HEK293 (cell line): ENCODE measurements at regions not wholly inside any gene's neighbourhood (a gene's known extent, or its start where the extent isn't known, plus 50 kb on each side); places are given as distances from the start of the nearest gene placed in this dataset.
A peak's percentile ranks its signal among the peaks of the same experiment; 100 is the strongest.

Experiments
- CTCF ChIA-PET: fragments of 350-600 bp; formaldehyde crosslinking; extraction: SDS; loops from one replicate; lab custom pipeline; 2021; ENCODE audit warnings: antibody characterized with exemption; lab: Yijun Ruan, JAX
- POLR2A ChIA-PET: fragments of 300-600 bp; formaldehyde crosslinking; extraction: SDS; loops from one replicate; lab custom pipeline; 2020; ENCODE audit warnings: antibody characterized with exemption, inconsistent platforms; lab: Yijun Ruan, JAX
- H3K27ac ChIP-seq: fragments of 200-500 bp; sonication (Bioruptor generic); 2 replicates; pipeline ENCODE4 v1.5.1; 2014; ENCODE audit warnings: low read depth, low read length, control low read depth, inconsistent platforms; ENCODE audit errors: extremely low read depth
- H3K36me3 ChIP-seq, 2 experiments: fragments of 200-500 bp in 1 of 2; sonication (Bioruptor generic) in 1 of 2; 1 replicate in 1 of 2; 2 replicates in 1 of 2; pipeline ENCODE4 v1.5.1; 2014 to 2017; ENCODE audit warnings: inconsistent platforms in 2 of 2, low read length in 2 of 2; ENCODE audit not compliant: control insufficient read depth in 2 of 2, insufficient read depth in 1 of 2
- H3K4me1 ChIP-seq: fragments of 200-500 bp; sonication (Bioruptor generic); 2 replicates; pipeline ENCODE4 v1.5.1; 2014; ENCODE audit warnings: mild to moderate bottlenecking, low read length, inconsistent platforms; ENCODE audit not compliant: control insufficient read depth, insufficient read depth
- H3K4me3 ChIP-seq: 2 replicates; pipeline ENCODE4 v1.5.1; 2011; ENCODE audit warnings: low read depth, mild to moderate bottlenecking, control low read depth, low read length, moderate library complexity
- H3K9me3 ChIP-seq: fragments of 200-500 bp; sonication (Bioruptor generic); 2 replicates; pipeline ENCODE4 v1.5.1; 2014; ENCODE audit warnings: low read depth, low read length, inconsistent platforms; ENCODE audit not compliant: control insufficient read depth, insufficient read depth
- KLF16 ChIP-seq: fragments of 450-650 bp; formaldehyde crosslinking; IDR thresholded peaks from 2 replicates; pipeline ENCODE4 v1.5.1; 2017; ENCODE audit warnings: missing biosample characterization, missing genetic modification characterization
- OSR2 ChIP-seq: fragments of 450-650 bp; formaldehyde crosslinking; IDR thresholded peaks from 2 replicates; pipeline ENCODE4 v1.5.1; 2016; ENCODE audit warnings: missing biosample characterization, missing genetic modification characterization
- OVOL3 ChIP-seq: fragments of 450-650 bp; formaldehyde crosslinking; IDR thresholded peaks from 2 replicates; pipeline ENCODE4 v1.5.1; 2016; ENCODE audit warnings: missing biosample characterization, missing genetic modification characterization
- PRDM2 ChIP-seq: fragments of 450-650 bp; formaldehyde crosslinking; IDR thresholded peaks from 2 replicates; pipeline ENCODE4 v1.5.1; 2016; ENCODE audit warnings: missing biosample characterization, missing genetic modification characterization, borderline replicate concordance
- REST ChIP-seq: fragments of 450-650 bp; formaldehyde crosslinking; IDR thresholded peaks from 2 replicates; pipeline ENCODE4 v1.5.1; 2016; ENCODE audit warnings: missing biosample characterization, missing genetic modification characterization
- ZBTB10 ChIP-seq: fragments of 450-650 bp; formaldehyde crosslinking; IDR thresholded peaks from 2 replicates; pipeline ENCODE4 v1.5.1; 2016; ENCODE audit warnings: missing biosample characterization, missing genetic modification characterization
- ZNF132 ChIP-seq: fragments of 450-650 bp; formaldehyde crosslinking; IDR thresholded peaks from 2 replicates; pipeline ENCODE4 v1.5.1; 2017; ENCODE audit warnings: missing biosample characterization, missing genetic modification characterization, borderline replicate concordance
- ZNF2 ChIP-seq: fragments of 450-650 bp; formaldehyde crosslinking; IDR thresholded peaks from 2 replicates; pipeline ENCODE4 v1.5.1; 2016; ENCODE audit warnings: missing biosample characterization, missing genetic modification characterization
- ZNF211 ChIP-seq: fragments of 450-650 bp; formaldehyde crosslinking; IDR thresholded peaks from 2 replicates; pipeline ENCODE4 v1.5.1; 2016; ENCODE audit warnings: low read depth, missing biosample characterization, missing genetic modification characterization
- ZNF37A ChIP-seq: fragments of 450-650 bp; IDR thresholded peaks from 2 replicates; pipeline ENCODE4 v1.5.1; 2018; ENCODE audit warnings: missing biosample characterization, missing genetic modification characterization
- ZNF48 ChIP-seq: fragments of 450-650 bp; formaldehyde crosslinking; IDR thresholded peaks from 2 replicates; pipeline ENCODE4 v1.5.1; 2016; ENCODE audit warnings: missing biosample characterization, missing genetic modification characterization
- ZNF610 ChIP-seq: fragments of 450-650 bp; formaldehyde crosslinking; IDR thresholded peaks from 2 replicates; pipeline ENCODE4 v1.5.1; 2016; ENCODE audit warnings: missing biosample characterization, missing genetic modification characterization, borderline replicate concordance
- ZNF623 ChIP-seq: fragments of 450-650 bp; formaldehyde crosslinking; IDR thresholded peaks from 2 replicates; pipeline ENCODE4 v1.5.1; 2016; ENCODE audit warnings: missing biosample characterization, missing genetic modification characterization
- ZNF654 ChIP-seq: fragments of 450-650 bp; formaldehyde crosslinking; IDR thresholded peaks from 2 replicates; pipeline ENCODE4 v1.5.1; 2016; ENCODE audit warnings: low read depth, missing biosample characterization, missing genetic modification characterization
- ZSCAN23 ChIP-seq: fragments of 450-650 bp; formaldehyde crosslinking; IDR thresholded peaks from 2 replicates; pipeline ENCODE4 v1.5.1; 2016; ENCODE audit warnings: missing biosample characterization, missing genetic modification characterization
- TF ChIP-seq, protein P1 (sequence below): fragments of 450-650 bp; formaldehyde crosslinking; IDR thresholded peaks from 2 replicates; pipeline ENCODE4 v1.5.1; 2016; ENCODE audit warnings: missing biosample characterization, missing genetic modification characterization
- TF ChIP-seq, protein P2 (sequence below): fragments of 450-650 bp; IDR thresholded peaks from 2 replicates; pipeline ENCODE4 v1.5.1; 2018; ENCODE audit warnings: missing biosample characterization, missing genetic modification characterization

DNA sequence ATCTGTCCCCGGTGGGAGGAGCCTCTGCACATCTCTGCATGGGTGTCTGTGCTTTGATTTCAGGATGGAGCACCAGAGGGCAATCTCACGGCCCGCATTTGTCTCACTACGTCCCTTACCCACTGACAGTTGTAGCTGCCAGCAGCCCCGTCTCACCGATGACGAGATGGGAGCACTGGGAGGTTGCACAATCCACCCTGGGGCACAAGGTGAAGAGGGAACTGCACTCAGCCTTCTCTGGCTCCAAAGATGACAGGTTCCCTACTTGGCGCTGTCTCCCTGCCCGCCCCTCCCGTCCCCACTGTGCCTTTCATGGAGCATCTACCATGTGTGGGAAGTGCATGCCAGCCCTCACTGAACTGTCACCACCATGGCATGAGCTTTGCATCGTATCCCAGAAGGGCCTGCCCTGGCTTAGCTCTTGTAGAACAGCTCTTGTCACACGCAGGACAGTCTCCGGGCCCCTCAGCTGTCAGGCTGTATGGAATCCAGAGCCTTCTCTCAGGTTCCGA is 99.9 kb upstream of the PMEPA1 start:
- ChIA-PET CTCF (interaction anchor here (1.7 kb wide), 1 partner anchor 187 kb away, joined by 5 read pairs; no protein-coding TSS in a partner anchor), POLR2A (no interaction called here)
- H3K27ac ChIP-seq = no peak overlapping the region
- no peak overlapping the region for H3K4me3 ChIP-seq
- no peaks in the 10 kb centered on the region for H3K4me1 ChIP-seq
- H3K36me3 ChIP-seq = no peaks in the 10 kb centered on the region
- TF ChIP-seq KLF16 (tag by site-specific recombination) (no peak), PRDM2 (tag by site-specific recombination) (no peak), OVOL3 (tag by site-specific recombination) (no peak), ZNF37A (no peak), ZBTB10 (tag by site-specific recombination) (no peak), ZNF211 (tag by site-specific recombination) (no peak), ZSCAN23 (tag by site-specific recombination) (no peak), ZNF610 (no peak), ZNF654 (tag by site-specific recombination) (no peak)
- TF ChIP-seq, protein P1, sequence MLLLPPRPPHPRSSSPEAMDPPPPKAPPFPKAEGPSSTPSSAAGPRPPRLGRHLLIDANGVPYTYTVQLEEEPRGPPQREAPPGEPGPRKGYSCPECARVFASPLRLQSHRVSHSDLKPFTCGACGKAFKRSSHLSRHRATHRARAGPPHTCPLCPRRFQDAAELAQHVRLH (tag by site-specific recombination) = no peak
- H3K9me3 ChIP-seq = no peaks in the 10 kb centered on the region

DNA sequence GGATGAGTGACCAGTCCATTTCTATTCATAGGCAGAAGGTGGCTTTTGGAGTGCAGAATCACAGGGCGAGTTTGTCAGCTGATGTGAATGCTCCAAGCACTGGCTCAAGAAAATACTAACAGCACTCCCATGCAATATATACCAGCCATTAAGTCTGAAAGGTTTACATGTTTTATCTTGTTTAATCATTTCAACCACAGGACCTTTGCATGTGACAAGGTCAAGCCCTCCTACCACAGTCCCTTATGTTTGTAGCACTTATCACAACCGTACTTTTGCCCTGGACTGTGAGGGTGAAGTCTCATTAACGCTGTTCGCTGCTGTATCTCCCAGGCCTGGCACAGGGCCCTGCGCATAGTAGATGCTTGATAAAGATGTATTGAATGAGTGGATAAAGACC is 99.3 kb upstream of the PMEPA1 start:
- no peaks in the 10 kb centered on the region for H3K9me3 ChIP-seq
- POLR2A ChIA-PET = no interaction called here
- H3K4me1 ChIP-seq = no peaks in the 10 kb centered on the region
- CTCF ChIA-PET = no interaction called here
- H3K27ac ChIP-seq = no peak overlapping the region
- no peaks in the 10 kb centered on the region for H3K36me3 ChIP-seq
- H3K4me3 ChIP-seq = no peak overlapping the region
- TF ChIP-seq OSR2 (no peak), ZNF623 (peak; percentile 87)

DNA sequence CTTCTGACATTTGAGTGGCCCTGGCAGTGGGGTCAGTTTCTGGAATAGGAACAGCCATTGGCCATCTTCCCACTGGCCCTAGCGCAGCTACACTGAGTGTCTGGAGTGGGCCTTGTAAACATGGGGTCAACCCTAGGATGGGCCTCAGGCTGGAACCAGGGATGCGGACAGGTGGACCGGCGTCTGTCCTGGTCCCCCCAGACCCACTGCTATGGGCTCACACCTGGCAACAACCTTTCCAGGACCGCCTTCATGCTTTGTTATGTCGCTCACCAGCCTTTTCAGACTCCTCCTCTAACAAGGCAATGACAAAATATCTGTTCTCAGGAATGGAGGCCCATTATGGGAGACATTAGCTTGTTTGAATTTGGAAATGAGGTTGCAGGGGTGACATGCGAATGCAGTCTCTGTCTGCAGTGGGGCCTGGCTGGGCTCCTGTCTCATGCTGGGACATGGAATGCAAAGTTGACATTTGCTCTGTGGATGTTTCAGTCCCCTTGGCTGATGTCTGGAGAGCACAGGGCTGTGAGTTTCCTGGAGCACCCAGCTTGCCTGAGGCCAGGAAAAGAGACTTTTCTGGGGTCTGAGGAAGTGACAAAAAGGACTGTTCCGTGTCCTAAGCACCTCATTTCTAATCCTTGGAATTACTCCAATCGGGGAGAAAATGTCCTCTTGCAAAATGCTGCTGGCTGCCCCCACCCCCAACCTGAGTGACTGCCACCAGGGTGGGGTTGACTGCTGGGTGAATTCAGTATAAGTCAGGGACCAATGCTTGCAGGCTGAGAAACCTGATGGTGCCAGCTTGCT is 98.7 kb upstream of the PMEPA1 start:
- Histone ChIP-seq H3K36me3 (no peaks in the 10 kb centered on the region), H3K4me3 (no peak overlapping the region), H3K9me3 (no peaks in the 10 kb centered on the region), H3K4me1 (no peaks in the 10 kb centered on the region), H3K27ac (no peak overlapping the region)
- TF ChIP-seq ZNF2 (tag by site-specific recombination) = no peak
- TF ChIP-seq KLF16 (tag by site-specific recombination) = no peak
- TF ChIP-seq ZNF48 = no peak
- no peak for TF ChIP-seq REST (tag by site-specific recombination)
- TF ChIP-seq ZNF132 = no peak
- TF ChIP-seq, protein P2, sequence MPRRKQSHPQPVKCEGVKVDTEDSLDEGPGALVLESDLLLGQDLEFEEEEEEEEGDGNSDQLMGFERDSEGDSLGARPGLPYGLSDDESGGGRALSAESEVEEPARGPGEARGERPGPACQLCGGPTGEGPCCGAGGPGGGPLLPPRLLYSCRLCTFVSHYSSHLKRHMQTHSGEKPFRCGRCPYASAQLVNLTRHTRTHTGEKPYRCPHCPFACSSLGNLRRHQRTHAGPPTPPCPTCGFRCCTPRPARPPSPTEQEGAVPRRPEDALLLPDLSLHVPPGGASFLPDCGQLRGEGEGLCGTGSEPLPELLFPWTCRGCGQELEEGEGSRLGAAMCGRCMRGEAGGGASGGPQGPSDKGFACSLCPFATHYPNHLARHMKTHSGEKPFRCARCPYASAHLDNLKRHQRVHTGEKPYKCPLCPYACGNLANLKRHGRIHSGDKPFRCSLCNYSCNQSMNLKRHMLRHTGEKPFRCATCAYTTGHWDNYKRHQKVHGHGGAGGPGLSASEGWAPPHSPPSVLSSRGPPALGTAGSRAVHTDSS (tag by site-specific recombination) = no peak
- POLR2A ChIA-PET = no interaction called here
- CTCF ChIA-PET = no interaction called here
